Fibroblast of gingiva (primary cell): ENCODE measurements at regions not wholly inside any gene's neighbourhood (a gene's known extent, or its start where the extent isn't known, plus 50 kb on each side); places are given as distances from the start of the nearest gene placed in this dataset.

ENCODE experiments used
- DNase-seq: peaks from one replicate; pipeline ENCODE4 v3.0.0-alpha.2; 2011; ENCODE audit warnings: low read depth

- DNase-seq, result no peak
Observed at GRCh38 chr22:48892578-48893287, 934.9 kb downstream of the BRD1 start.

DNA sequence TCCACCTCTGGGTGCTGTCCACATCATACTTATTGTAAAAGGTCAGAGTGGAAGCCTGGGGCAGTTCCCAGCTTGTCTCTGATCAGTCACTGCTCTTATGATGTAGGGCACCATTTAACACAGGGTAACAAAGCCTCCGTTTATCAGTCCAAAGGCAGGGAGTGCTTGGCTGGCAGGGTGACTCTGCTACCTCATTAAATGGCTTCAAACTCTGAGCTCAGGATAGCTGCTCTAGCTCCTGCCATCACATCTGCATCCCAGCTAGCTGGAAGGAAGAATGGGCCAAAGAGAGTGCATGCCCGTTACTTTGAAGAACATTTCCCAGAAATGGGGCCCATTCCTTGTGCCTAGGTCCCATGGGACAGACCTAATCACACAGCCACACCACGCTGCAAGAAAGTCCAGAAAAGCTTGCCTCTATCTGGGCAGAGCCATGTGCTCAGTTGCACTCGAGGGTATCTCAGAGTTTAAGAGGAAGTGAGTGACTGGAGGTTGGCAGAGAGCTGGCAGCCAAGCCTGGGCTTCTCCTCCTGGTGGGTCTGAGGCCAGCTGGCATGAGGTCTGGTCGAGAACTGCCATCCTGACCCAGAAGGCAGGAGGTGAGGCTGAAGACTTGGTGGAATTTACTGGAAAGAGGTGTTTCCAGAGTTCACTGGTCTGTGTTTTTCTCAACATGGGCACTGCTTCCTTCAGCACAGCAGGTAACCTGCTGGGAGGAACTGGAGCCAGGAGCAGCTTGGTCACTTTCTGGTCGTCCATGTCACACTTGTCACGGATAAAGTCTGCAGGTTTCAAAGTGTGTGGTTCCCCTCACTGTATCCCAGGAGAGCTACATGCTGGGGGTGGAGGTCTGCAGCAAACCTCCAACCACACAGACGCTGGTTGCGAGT, 935.7 kb downstream of the BRD1 start:
- no peak for DNase-seq

GRCh38 chr22:48890693-48891554, 936.7 kb downstream of the BRD1 start:
- DNase-seq, result no peak

DNA sequence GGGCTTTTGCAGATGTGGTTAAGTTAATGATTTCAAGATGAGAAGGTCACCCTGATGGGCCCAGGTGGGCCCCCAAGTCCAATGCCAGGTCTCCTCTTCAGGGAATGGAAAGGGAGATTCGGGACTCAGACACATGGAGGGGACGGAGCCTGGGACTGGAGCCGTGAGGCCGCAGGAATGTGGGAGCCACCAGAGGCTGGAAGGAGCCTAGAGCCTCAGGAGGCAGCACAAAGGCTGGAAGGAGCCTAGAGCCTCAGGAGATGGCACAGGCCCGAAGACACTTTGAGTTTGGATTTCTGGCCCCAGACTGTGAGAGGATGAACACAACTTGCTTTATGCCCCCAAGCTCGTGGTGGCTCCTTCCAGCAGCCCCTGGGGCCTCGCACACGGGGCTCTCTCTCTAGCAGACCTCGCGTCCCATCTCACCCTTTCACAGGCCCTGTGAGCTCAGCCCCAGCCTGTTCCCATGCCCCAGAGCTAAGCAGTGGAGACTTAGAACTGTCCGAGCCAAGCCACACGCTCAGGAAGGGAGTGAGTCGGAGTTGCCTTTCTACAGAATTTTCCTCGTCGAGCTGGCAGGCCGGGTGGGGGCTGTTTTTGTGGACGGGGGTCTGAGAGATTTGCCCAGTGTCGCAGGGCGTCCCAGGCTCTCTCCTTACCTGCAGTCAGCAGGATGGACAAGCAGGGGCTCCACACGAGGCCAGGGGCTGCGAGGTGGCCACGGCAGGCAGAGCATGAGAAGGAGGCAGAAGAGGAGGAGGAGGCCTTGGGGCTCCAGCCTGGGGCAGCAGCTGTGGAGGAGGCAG, 937.6 kb downstream of the BRD1 start:
- DNase-seq, result no peak

DNA sequence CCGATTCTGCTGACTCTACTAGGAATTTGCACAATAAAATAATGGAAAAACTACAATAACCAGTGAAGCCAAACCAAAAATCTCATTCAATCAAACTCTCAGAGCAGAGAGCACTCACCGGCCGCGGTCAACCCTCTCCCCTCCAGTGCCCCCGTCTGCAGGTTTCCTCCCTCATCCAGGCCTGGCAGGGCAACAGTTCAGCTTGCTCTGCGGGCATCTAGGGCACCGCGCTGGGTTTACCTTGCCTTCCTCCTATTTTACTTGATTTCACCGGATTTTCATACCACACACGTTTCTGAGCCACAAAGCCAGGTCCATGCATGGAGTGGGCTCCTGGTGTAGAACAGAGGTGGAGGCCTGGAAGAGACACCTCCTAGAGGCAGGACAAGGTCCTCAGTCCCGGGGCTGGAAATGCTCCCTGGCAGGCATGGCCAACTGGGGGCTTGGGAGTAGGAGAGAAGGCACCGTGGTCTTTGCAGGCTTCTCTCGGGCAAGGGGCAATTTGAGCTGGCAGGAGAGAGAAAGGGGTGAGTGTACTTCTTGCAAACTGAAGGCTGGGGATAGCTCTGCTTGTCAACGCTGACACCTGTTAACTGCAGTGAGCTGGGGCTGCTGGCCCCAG, 938.4 kb downstream of the BRD1 start:
- no peak for DNase-seq

- DNase-seq, result no peak
Observed at GRCh38 chr22:48888466-48889208, 939.0 kb downstream of the BRD1 start.

DNA sequence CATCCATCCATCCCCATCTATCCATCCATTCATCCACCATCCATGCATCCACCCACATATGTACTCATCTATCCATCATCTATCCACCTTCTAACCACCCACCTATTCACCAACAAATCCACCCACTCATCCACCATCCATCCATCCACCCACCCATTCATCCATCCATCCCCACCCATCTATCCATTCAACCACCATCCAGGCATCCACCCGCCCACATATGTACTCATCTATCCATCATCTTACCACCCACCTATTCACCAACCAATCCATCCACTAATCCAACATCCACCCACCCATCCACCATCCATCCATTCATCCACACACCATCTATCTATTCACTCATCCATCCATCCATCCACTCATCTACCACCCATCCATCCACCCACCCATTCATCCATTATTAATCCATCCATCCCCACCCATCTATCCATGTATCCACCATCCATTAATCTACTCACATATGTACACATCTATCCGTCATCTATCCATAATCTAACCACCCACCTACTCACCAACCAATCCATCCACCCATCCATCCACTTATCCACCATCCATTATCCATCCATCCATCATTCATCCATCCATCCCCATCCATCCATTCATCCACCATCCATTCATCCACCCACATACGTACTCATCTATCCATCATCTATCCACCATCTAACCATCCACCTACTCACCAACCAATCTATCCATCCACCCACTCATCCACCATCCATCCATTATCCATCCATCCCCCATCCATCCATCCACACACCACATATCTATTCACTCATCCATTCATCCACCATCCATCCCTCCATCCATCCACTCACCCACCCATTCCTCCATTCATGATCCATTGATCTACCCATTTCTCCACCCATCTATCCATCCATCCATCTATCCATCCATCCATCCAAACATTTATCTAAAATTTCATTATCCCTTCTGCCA, 940.0 kb downstream of the BRD1 start:
- DNase-seq, result no peak

DNA sequence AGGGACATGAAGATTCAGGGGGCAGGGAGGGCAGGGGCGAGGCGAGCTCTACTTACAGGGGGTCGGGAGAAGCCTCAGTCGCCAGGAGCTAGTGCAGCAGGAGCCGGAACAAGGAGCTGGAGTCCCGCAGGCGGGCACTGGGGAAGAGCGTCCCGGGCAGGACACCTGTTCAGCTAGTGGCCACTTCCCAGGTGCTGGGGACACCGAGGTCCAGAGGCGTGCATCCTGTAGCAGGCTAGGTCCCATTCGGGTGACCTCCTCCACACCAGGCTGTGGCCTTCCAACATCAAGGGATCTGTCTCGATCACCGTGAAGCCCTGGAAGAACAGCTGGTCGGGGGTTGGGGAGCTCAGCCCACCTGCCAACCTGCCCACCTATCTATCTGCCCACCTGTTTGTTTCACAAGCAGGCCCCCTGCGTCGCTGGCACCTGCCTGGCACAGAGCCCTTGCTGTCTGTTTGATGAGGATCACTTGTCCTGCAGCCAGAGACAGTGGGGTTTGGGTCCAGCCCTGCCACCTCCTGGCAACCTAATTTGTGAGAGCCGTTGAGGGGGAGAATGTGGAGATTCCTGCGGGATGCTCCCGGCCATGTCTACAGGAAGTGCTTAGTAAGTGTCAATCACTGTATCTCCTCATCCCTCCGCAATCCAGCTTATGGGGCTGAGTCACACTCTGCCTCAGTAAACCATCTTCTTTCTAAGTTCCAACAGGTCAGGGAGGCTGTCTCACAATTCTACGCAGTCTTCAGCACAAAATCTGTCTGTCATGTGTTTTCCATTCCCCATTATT, 940.9 kb downstream of the BRD1 start:
- no peak for DNase-seq

DNA sequence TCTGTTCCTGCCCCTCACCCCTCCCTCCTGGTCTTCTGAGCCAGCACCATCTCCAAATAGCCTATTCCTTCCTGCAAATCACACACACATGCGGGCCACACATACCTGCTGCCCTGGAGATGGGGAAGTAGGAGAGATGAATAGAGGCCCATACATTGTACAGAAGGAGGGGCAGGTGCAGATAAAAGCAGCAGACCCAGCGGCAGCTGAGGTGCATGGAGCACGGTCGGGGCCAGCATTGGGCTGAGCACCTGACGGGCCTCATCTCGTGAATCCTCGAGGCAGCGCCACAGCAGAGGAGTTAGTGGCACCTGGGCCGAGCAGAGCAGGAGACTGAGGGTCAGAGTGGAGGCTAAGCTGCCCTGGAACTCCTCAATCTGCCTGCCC, 941.8 kb downstream of the BRD1 start:
- DNase-seq, result no peak

DNA sequence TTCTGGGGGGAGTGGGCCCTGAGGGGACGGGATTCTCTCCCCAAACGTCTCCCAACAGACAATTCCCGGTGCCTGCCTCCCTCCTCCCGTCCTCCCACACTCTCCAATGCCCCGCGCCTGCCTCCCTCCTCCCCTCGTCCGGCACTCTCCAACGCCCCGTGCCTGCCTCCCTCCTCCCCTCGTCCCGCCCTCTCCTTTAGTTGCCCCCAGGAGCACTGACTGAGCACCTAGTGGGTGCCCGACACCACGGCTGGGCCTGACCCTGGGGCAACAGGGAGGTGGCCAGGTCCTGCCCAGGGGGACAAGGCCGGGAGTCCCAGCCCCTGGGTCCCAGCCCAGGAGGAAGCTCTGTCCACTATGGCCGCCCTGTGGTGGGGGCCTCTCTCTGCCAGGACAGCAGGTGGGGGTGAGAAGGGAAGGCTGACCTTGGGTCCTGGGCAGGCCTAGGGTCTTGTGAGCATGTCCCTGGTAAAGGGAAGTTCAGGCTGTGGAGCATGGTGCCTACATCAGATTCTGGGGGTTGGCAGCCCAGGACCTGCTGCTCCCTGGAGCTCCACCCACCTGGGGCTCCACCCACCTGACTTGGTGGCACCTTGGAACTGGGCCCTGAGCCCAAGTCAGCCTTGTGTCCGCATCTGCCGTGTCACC, 942.3 kb downstream of the BRD1 start:
- no peak for DNase-seq

DNA sequence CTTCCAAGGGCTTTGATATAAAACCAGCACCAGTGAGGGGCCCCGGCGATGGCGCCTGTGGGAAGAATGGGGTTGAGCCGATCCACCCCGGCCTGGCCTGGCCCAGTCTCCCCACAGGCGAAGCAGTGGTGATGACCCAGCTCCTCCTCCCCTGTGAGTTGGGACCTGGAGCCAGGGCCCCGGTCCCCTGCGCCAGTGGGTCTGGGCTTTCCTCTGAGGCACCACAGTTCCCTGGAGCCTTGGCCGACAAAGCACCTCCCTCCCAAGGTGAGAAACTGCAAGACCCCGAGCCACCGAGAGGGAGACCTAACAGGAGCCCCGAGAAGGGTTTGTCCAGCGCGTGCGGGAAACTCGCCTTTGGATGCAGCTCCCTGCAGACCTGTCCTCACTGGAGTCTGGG, 942.9 kb downstream of the BRD1 start:
- DNase-seq, result no peak

- DNase-seq, result no peak
Observed at GRCh38 chr22:48884324-48884723, 943.3 kb downstream of the BRD1 start.

DNA sequence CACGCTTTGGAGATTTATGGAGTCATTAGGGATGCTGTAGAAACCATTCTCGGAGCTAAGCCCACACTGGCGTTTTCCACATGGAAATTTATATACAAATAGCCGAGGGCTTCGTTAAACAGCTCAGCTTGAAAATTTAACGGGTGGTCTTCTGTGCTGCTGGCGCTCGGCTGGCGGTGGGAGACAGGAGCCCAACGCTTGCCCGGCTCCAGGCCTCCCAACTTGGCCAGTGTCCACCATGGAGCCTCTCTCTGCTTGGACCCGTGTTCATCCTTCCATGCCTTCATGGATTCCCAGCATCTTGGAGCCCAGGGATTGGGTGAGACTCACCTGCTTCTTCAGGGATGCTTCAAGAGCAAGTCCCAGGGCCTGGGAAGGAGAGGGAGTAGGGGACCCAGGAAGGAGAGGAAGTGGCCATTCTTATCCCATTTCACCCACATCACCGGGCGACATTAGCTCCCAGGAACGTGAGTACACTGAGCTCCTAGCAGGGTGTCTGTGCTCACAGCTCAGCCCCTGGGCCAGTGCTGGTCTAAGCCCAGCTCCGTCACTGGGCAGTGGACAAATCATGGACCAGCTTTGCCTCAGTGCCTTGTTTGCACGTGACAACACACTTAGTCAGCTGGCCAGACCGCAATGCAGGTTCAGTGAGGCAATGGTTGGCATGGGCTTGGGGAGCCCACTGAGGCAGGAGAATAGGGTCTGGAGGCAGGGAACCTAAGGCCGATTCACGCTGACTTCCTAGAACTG, 944.3 kb downstream of the BRD1 start:
- DNase-seq, result no peak

- DNase-seq, result no peak
Observed at GRCh38 chr22:48882636-48883200, 945.0 kb downstream of the BRD1 start.

GRCh38 chr22:48881326-48881980, 946.2 kb downstream of the BRD1 start:
- no peak for DNase-seq

DNA sequence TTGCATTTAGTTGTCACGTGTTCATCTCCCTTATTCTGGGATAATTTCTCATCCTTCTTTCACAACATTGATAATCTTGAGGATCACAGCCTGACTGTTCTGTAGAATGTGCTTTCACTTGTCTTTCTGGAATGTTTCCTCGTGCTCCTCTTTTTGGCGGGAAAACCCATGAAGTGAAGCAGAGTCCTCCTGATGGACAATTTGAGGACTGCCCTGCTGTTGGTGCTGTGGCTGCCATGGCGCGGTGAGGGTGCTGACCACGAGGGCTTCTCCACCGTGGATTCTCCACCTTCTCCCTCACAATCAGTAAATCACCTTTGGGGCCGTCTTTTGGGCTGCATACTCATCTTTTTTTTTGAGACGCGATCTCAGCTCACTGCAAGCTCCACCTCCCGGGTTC, 946.9 kb downstream of the BRD1 start:
- no peak for DNase-seq
